K562 (cell line): ENCODE measurements at regions not wholly inside any gene's neighbourhood (a gene's known extent, or its start where the extent isn't known, plus 50 kb on each side); places are given as distances from the start of the nearest gene placed in this dataset.
"Not testable (repeated sequence)": the region's sequence is repeated elsewhere in the genome, so short reads cannot be mapped to it uniquely, and the experiment has no call there.

Experiments used
- ATAC-seq: fragments of 200-7000 bp; cut with Tn5 transposase; 3 replicates; pipeline ENCODE4 v1.9.1; 2020; ENCODE audit warnings: moderate library complexity
- BruUV-seq: library from RNA; stranded (reverse); fragments of 400-500 nt; replicated peaks from 2 replicates; lab custom pipeline; 2021; lab: Mats Ljungman, UMichigan
- CTCF ChIA-PET: fragments of 300-600 bp; formaldehyde crosslinking; extraction: SDS; loops from one replicate; lab custom pipeline; 2021; ENCODE audit warnings: low intra/inter-chr PET ratio; lab: Yijun Ruan, JAX
- POLR2A ChIA-PET: fragments of 300-600, 350-650 bp; sonication (Branson Sonifier 250); formaldehyde crosslinking; extraction: SDS; loops from one replicate; lab custom pipeline; 2021; ENCODE audit warnings: antibody characterized with exemption, inconsistent platforms; lab: Yijun Ruan, JAX
- DNase-seq, 4 experiments: peaks; one replicate each; pipeline versions ENCODE4 v3.0.0 to v3.0.0-alpha.2; 2011 to 2018; ENCODE audit warnings: low spot score in 3 of 4, mixed read lengths in 3 of 4; ENCODE audit errors: extremely low read depth in 1 of 4
- FAIRE-seq: peaks from 2 replicates; lab custom pipeline; 2011; peaks lifted over from hg19 to GRCh38; lab: Jason Lieb, UNC
- H2AFZ ChIP-seq: 2 replicates; pipeline ENCODE4 v1.6.0; 2011; ENCODE audit warnings: low read depth, low read length, control low read depth, inconsistent platforms
- H3K27ac ChIP-seq: fragments of 200-600 bp; 3 replicates; pipeline ENCODE4 v1.8.0; 2011; ENCODE audit warnings: low read depth, mild to moderate bottlenecking, control low read depth, inconsistent platforms, low read length, moderate library complexity, mixed read lengths; ENCODE audit errors: extremely low read depth
- H3K27me3 ChIP-seq, 2 experiments: fragments of 300-600 bp in 1 of 2; 2 replicates in 1 of 2; 3 replicates in 1 of 2; pipeline versions ENCODE4 v1.6.0 to v1.8.0; 2011; ENCODE audit warnings: inconsistent platforms in 2 of 2, low read length in 2 of 2, mild to moderate bottlenecking in 1 of 2, mixed read lengths in 1 of 2, moderate library complexity in 1 of 2; ENCODE audit not compliant: control insufficient read depth in 2 of 2, insufficient read depth in 2 of 2
- H3K36me3 ChIP-seq: fragments of 300-600 bp; 3 replicates; pipeline ENCODE4 v1.8.0; 2011; ENCODE audit warnings: mild to moderate bottlenecking, low read length, inconsistent platforms; ENCODE audit not compliant: control insufficient read depth, insufficient read depth
- H3K4me1 ChIP-seq, 2 experiments: fragments of 200-600 bp in 1 of 2; replicated peaks in 1 of 2; 2 replicates in 1 of 2; 3 replicates in 1 of 2; pipeline versions ENCODE4 v1.5.1 to v1.8.0; 2011; ENCODE audit warnings: inconsistent platforms in 2 of 2, low read length in 2 of 2, mild to moderate bottlenecking in 1 of 2, mixed read lengths in 1 of 2, moderate library complexity in 1 of 2; ENCODE audit not compliant: control insufficient read depth in 2 of 2, insufficient read depth in 2 of 2
- H3K4me2 ChIP-seq: 2 replicates; pipeline ENCODE4 v1.6.1; 2011; ENCODE audit warnings: low read length, control low read depth, inconsistent platforms, mixed read lengths; ENCODE audit not compliant: insufficient read depth
- H3K4me3 ChIP-seq: fragments of 200-600 bp; sonication (generic), shearing (Covaris generic); 2 replicates; pipeline ENCODE4 v1.5.1; 2016; ENCODE audit warnings: control low read depth, inconsistent platforms
- H3K79me2 ChIP-seq: fragments of 200-600 bp; 3 replicates; pipeline ENCODE4 v1.8.0; 2011; ENCODE audit warnings: low read length, inconsistent platforms; ENCODE audit not compliant: control insufficient read depth, insufficient read depth
- H3K9ac ChIP-seq, 2 experiments: 2 replicates each; pipeline versions ENCODE4 v1.6.0 to v1.6.1; 2011; ENCODE audit warnings: low read depth in 2 of 2, low read length in 2 of 2, control low read depth in 1 of 2, inconsistent platforms in 1 of 2, mild to moderate bottlenecking in 1 of 2, mixed read lengths in 1 of 2; ENCODE audit not compliant: insufficient read depth in 1 of 2
- H3K9me1 ChIP-seq: one replicate; pipeline ENCODE4 v1.6.0; 2011; ENCODE audit warnings: inconsistent platforms, mild to moderate bottlenecking, low read length, moderate library complexity; ENCODE audit not compliant: control insufficient read depth, insufficient read depth
- H3K9me3 ChIP-seq: replicated peaks from 2 replicates; pipeline ENCODE4 v1.5.1; 2011; ENCODE audit warnings: low read depth, low read length, inconsistent platforms; ENCODE audit not compliant: control insufficient read depth, insufficient read depth
- H4K20me1 ChIP-seq: replicated peaks from 2 replicates; pipeline ENCODE4 v1.6.1; 2011; ENCODE audit warnings: low read length, inconsistent platforms, mixed read lengths; ENCODE audit not compliant: control insufficient read depth, insufficient read depth
- WGBS: fragments of 100-300 bp; shearing (Covaris generic); methylation state at CpG from one replicate; pipeline ENCODE4 v1.1.6; 2016; ENCODE audit warnings: low coverage, mixed read lengths; ENCODE audit not compliant: insufficient coverage; ENCODE audit errors: missing lambda C conversion rate; 5-methylcytosine and 5-hydroxymethylcytosine counted together
- in situ Hi-C: fragments of 300-500 bp; cut with MboI; formaldehyde crosslinking; loops from 4 replicates; pipeline ENCODE4 v1.15.0; 2018; ENCODE audit warnings: inconsistent platforms, mixed read lengths
- intact Hi-C: fragments of 100-400 bp; cut with micrococcal nuclease; formaldehyde crosslinking; loops from 2 replicates; pipeline ENCODE4 v1.14.2; 2022

GRCh38 chr1:143905214-143906179 lies 66.3 kb downstream of the FAM72C start:
- intact Hi-C loops, BruUV-seq, H3K27ac ChIP-seq, H3K4me2 ChIP-seq, in situ Hi-C loops, H3K4me3 ChIP-seq, POLR2A ChIA-PET, H3K36me3 ChIP-seq, H2AFZ ChIP-seq, CTCF ChIA-PET, DNase-seq, H4K20me1 ChIP-seq, H3K27me3 ChIP-seq, H3K9me3 ChIP-seq, H3K9me1 ChIP-seq, H3K79me2 ChIP-seq, H3K9ac ChIP-seq, H3K4me1 ChIP-seq, FAIRE-seq: not testable (repeated sequence)
- peak; percentile 37; the same call in 1 of the 3 replicates for ATAC-seq
- WGBS, result 89% methylated on average over 16 of the region's 62 CpGs

- H3K27ac ChIP-seq, intact Hi-C loops, H4K20me1 ChIP-seq, H3K27me3 ChIP-seq, H3K79me2 ChIP-seq, H3K4me2 ChIP-seq, DNase-seq, H3K4me1 ChIP-seq, FAIRE-seq, BruUV-seq, H3K9ac ChIP-seq, in situ Hi-C loops, H2AFZ ChIP-seq, POLR2A ChIA-PET, H3K36me3 ChIP-seq, H3K9me3 ChIP-seq, CTCF ChIA-PET, H3K4me3 ChIP-seq, H3K9me1 ChIP-seq: not testable (repeated sequence)
- WGBS, result 88% methylated on average over 5 of the region's 12 CpGs
- peak; percentile 31; the same call in 1 of the 3 replicates for ATAC-seq
These were observed 67.2 kb downstream of the FAM72C start for GRCh38 chr1:143904622-143904979.

DNA sequence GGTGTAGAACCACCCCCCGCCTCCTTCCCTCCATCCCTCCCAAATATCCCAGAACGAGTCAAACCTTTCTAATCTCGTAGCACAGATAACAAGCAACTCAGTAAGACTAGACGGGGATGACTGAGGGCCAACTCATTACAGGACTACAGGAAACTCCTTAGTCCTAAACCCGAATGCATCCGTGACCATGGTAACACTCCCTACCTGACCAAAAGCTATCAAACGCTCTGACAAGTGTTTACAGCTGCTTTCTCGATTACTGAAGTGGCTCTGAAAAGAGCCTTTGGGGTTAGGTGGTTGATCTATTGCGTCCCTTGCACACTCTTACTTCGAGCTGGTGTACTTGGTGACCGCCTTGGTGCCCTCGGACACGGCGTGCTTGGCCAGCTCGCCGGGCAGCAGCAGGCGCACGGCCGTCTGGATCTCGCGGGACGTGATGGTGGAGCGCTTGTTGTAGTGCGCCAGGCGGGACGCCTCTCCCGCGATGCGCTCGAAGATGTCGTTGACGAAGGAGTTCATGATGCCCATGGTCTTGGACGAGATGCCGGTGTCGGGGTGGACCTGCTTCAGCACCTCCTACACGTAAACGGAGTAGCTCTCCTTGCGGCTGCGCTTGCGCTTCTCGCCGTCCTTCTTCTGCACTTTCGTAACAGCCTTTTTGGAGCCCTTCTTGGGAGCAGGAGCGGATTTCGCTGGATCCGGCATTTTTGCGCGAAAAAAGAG lies 67.7 kb downstream of the FAM72C start:
- H3K27ac ChIP-seq, H3K4me1 ChIP-seq, H3K27me3 ChIP-seq, H3K9me1 ChIP-seq, H3K4me2 ChIP-seq, FAIRE-seq, in situ Hi-C loops, H3K4me3 ChIP-seq, H2AFZ ChIP-seq, DNase-seq, H3K79me2 ChIP-seq, H3K9ac ChIP-seq, H4K20me1 ChIP-seq, intact Hi-C loops, BruUV-seq, POLR2A ChIA-PET, CTCF ChIA-PET, H3K36me3 ChIP-seq, H3K9me3 ChIP-seq: not testable (repeated sequence)
- 90% methylated on average over 16 of the region's 48 CpGs for WGBS
- peak; percentile 45; the same call in 1 of the 3 replicates for ATAC-seq
